DOHH2 (cell line): ENCODE measurements at regions not wholly inside any gene's neighbourhood (a gene's known extent, or its start where the extent isn't known, plus 50 kb on each side); places are given as distances from the start of the nearest gene placed in this dataset.

Experiments used
- CTCF ChIP-seq: fragments of 200-600 bp; sonication (generic); IDR thresholded peaks from one replicate; pipeline ENCODE4 v1.5.1; 2014; ENCODE audit warnings: antibody characterized with exemption, mild to moderate bottlenecking, low read depth, low read length; ENCODE audit not compliant: poor library complexity, severe bottlenecking
- EZH2phosphoT487 ChIP-seq: fragments of 200-600 bp; sonication (generic); IDR thresholded peaks from 2 replicates; pipeline ENCODE4 v1.6.1; 2017; ENCODE audit warnings: borderline replicate concordance, mild to moderate bottlenecking, antibody characterized with exemption, low read length, moderate library complexity, mixed read lengths

- no peak for TF ChIP-seq CTCF
- TF ChIP-seq EZH2phosphoT487, result no peak
Measured at GRCh38 chr11:122593473-122594420, 61.8 kb upstream of the UBASH3B start.
